ENCODE measurements at regions not wholly inside any gene's neighbourhood (a gene's known extent, or its start where the extent isn't known, plus 50 kb on each side); places are given as distances from the start of the nearest gene placed in this dataset.
"Not testable (repeated sequence)": the region's sequence is repeated elsewhere in the genome, so short reads cannot be mapped to it uniquely, and the experiment has no call there.

- intact Hi-C loops (cut with micrococcal nuclease), result no loop called here
- CTCF ChIA-PET, result interaction anchor here (2.6 kb wide), 1 partner anchor 158 kb away, joined by 10 read pairs; no protein-coding TSS in a partner anchor
- Mint-ChIP-seq H3K4me3 (no peak overlapping the region), H3K9me3 (peaks cover 10% of the 10 kb centered on the region), H3K36me3 (ENCODE audit: low read depth) (no peaks in the 10 kb centered on the region), H3K27ac (no peak overlapping the region), H3K4me1 (no peaks in the 10 kb centered on the region), H3K27me3 (peaks cover 7% of the 10 kb centered on the region)
- DNase-seq (no peak), ATAC-seq (ENCODE audit: low read depth) (no peak)
- no peak for TF ChIP-seq CTCF (IDR thresholded peaks at IDR 0.05)
- POLR2A ChIA-PET, result no interaction called here
Measured at GRCh38 chr5:79924936-79925893, 65.8 kb downstream of the MTX3 start.

DNA sequence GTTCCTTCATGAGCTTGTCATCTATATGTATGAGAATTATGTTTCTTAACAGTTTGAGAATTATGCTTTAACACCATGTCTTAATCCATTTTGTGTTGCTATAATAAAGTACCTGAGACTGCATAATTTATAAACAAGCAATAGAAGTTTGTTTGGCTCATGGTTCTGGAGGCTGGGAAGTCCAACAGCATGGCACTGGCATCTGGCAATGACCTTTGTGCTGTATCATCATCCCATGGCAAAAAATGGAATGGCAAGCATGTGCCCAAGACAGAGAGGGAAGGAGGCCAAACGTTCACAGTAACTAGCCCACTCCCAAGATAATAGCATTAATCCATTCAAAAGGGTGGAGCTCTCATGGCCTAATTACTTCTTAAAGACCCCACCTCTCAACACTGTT is 67.6 kb downstream of the MTX3 start:
- intact Hi-C loops (cut with micrococcal nuclease), result no loop called here
- no peak overlapping the region for H3K4me3 Mint-ChIP-seq
- ChIA-PET POLR2A (no interaction called here), CTCF (interaction anchor here (2.6 kb wide), 1 partner anchor 160 kb away, joined by 10 read pairs; no protein-coding TSS in a partner anchor)
- H3K4me1 Mint-ChIP-seq, result no peaks in the 10 kb centered on the region
- ATAC-seq (ENCODE audit: low read depth) (no peak), DNase-seq (no peak)
- no peak overlapping the region for H3K27ac Mint-ChIP-seq
- no peak for TF ChIP-seq CTCF (IDR thresholded peaks at IDR 0.05)
- no peaks in the 10 kb centered on the region for H3K36me3 Mint-ChIP-seq (ENCODE audit: low read depth)
- peaks cover 7% of the 10 kb centered on the region for H3K27me3 Mint-ChIP-seq
- H3K9me3 Mint-ChIP-seq, result peaks cover 16% of the 10 kb centered on the region

GRCh38 chr5:79922626-79923025 is 68.4 kb downstream of the MTX3 start:
- Mint-ChIP-seq H3K27ac (no peak overlapping the region), H3K27me3 (peaks cover 7% of the 10 kb centered on the region), H3K9me3 (peaks cover 19% of the 10 kb centered on the region), H3K4me1 (no peaks in the 10 kb centered on the region), H3K4me3 (no peak overlapping the region), H3K36me3 (ENCODE audit: low read depth) (no peaks in the 10 kb centered on the region)
- CTCF ChIA-PET, result no interaction called here
- no peak for DNase-seq
- no peak for TF ChIP-seq CTCF (IDR thresholded peaks at IDR 0.05)
- ATAC-seq (ENCODE audit: low read depth), result no peak
- intact Hi-C loops (cut with micrococcal nuclease), result no loop called here
- POLR2A ChIA-PET, result interaction anchor here (0.5 kb wide), 1 partner anchor 14 kb away, joined by 7 read pairs; no protein-coding TSS in a partner anchor

DNA sequence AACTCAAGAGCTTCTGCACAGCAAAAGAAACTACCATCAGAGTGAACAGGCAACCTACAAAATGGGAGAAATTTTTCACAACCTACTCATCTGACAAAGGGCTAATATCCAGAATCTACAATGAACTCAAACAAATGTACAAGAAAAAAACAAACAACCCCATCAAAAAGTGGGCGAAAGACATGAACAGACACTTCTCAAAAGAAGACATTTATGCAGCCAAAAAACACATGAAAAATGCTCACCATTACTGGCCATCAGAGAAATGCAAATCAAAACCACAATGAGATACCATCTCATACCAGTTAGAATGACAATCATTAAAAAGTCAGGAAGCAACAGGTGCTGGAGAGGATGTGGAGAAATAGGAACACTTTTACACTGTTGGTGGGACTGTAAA is 83.6 kb downstream of the MTX3 start:
- POLR2A ChIA-PET; H3K27ac Mint-ChIP-seq; CTCF ChIA-PET; H3K27me3 Mint-ChIP-seq; DNase-seq; H3K4me1 Mint-ChIP-seq; H3K9me3 Mint-ChIP-seq; ATAC-seq (ENCODE audit: low read depth); intact Hi-C loops (cut with micrococcal nuclease); H3K36me3 Mint-ChIP-seq (ENCODE audit: low read depth); H3K4me3 Mint-ChIP-seq: not testable (repeated sequence)

GRCh38 chr5:79902571-79902970 is 88.5 kb downstream of the MTX3 start:
- POLR2A ChIA-PET; H3K36me3 Mint-ChIP-seq (ENCODE audit: low read depth); H3K9me3 Mint-ChIP-seq; DNase-seq; intact Hi-C loops (cut with micrococcal nuclease); H3K4me3 Mint-ChIP-seq; H3K4me1 Mint-ChIP-seq; CTCF ChIA-PET; H3K27me3 Mint-ChIP-seq; ATAC-seq (ENCODE audit: low read depth); H3K27ac Mint-ChIP-seq: not testable (repeated sequence)

- ChIA-PET POLR2A (no interaction called here), CTCF (no interaction called here)
- ATAC-seq (ENCODE audit: low read depth) (no peak), DNase-seq (no peak)
- Mint-ChIP-seq H3K27me3 (peaks cover 8% of the 10 kb centered on the region), H3K9me3 (no peaks in the 10 kb centered on the region), H3K27ac (no peak overlapping the region), H3K4me1 (no peaks in the 10 kb centered on the region), H3K36me3 (ENCODE audit: low read depth) (no peaks in the 10 kb centered on the region), H3K4me3 (no peak overlapping the region)
- no peak for TF ChIP-seq CTCF (IDR thresholded peaks at IDR 0.05)
- intact Hi-C loops (cut with micrococcal nuclease), result no loop called here
Measured at GRCh38 chr5:79901631-79902030, 89.4 kb downstream of the MTX3 start.
